Stimulated activated CD8-positive, alpha-beta memory T cell treated with anti-CD3 and anti-CD28 coated beads, Interleukin-2, amount 100 ng/mL, for 1 hour (primary cell): ENCODE measurements at regions not wholly inside any gene's neighbourhood (a gene's known extent, or its start where the extent isn't known, plus 50 kb on each side); places are given as distances from the start of the nearest gene placed in this dataset.
"Not testable (repeated sequence)": the region's sequence is repeated elsewhere in the genome, so short reads cannot be mapped to it uniquely, and the experiment has no call there.

Experiments used
- DNase-seq, 2 donors: peaks; one replicate each; pipeline ENCODE4 v3.0.0-alpha.2; 2020; ENCODE audit warnings: low read depth in 2 of 2

- no peak for DNase-seq
These were observed 50.9 kb upstream of the PTPDC1 start for GRCh38 chr9:94033383-94033782.

GRCh38 chr9:94031946-94032345 is 52.3 kb upstream of the PTPDC1 start:
- no peak for DNase-seq

GRCh38 chr9:94031380-94031779 is 52.9 kb upstream of the PTPDC1 start:
- DNase-seq = no peak

GRCh38 chr9:94030318-94031179 is 53.7 kb upstream of the PTPDC1 start:
- DNase-seq = peak; percentile 51 to 64

- DNase-seq = no peak
These were observed 54.3 kb upstream of the PTPDC1 start for GRCh38 chr9:94029932-94030317.

- no peak for DNase-seq
These were observed 57.4 kb upstream of the PTPDC1 start for GRCh38 chr9:94026816-94027215.

- DNase-seq = not testable (repeated sequence)
These were observed 61.8 kb upstream of the PTPDC1 start for GRCh38 chr9:94022476-94022875.

GRCh38 chr9:94020836-94021235 is 63.4 kb upstream of the PTPDC1 start:
- not testable (repeated sequence) for DNase-seq

- DNase-seq = no peak
These were observed 63.5 kb upstream of the BARX1 start for GRCh38 chr9:94018628-94019027.

GRCh38 chr9:94017939-94018531 is 62.9 kb upstream of the BARX1 start:
- DNase-seq = no peak

- DNase-seq = no peak
These were observed 61.6 kb upstream of the BARX1 start for GRCh38 chr9:94016744-94017143.

GRCh38 chr9:94014920-94015319 is 59.8 kb upstream of the BARX1 start:
- no peak for DNase-seq

- no peak for DNase-seq
These were observed 59.0 kb upstream of the BARX1 start for GRCh38 chr9:94014066-94014654.

GRCh38 chr9:94010980-94011533 is 55.9 kb upstream of the BARX1 start:
- DNase-seq = no peak

GRCh38 chr9:94005272-94005901 is 50.2 kb upstream of the BARX1 start:
- no peak for DNase-seq
